Vagina (tissue), 2 donors: ENCODE measurements at regions not wholly inside any gene's neighbourhood (a gene's known extent, or its start where the extent isn't known, plus 50 kb on each side); places are given as distances from the start of the nearest gene placed in this dataset.

Source experiments
- POLR2AphosphoS5 ChIP-seq, 2 donors: sonication (generic); formaldehyde crosslinking; IDR thresholded peaks; one replicate each; pipeline ENCODE4 v1.9.0; 2017; ENCODE audit warnings: antibody characterized with exemption in 2 of 2, mild to moderate bottlenecking in 2 of 2, low read depth in 1 of 2; ENCODE audit not compliant: insufficient read depth in 1 of 2
- TF ChIP-seq, protein P1 (sequence below), 3 experiments: fragments of 450-650 bp in 2 of 3; fragments of 200-600 bp in 1 of 3; sonication (generic) in 1 of 3; IDR thresholded peaks; one replicate each; pipeline ENCODE4 v1.5.1; 2017 to 2019; ENCODE audit warnings: antibody characterized with exemption in 3 of 3, mild to moderate bottlenecking in 2 of 3, moderate library complexity in 2 of 3

DNA sequence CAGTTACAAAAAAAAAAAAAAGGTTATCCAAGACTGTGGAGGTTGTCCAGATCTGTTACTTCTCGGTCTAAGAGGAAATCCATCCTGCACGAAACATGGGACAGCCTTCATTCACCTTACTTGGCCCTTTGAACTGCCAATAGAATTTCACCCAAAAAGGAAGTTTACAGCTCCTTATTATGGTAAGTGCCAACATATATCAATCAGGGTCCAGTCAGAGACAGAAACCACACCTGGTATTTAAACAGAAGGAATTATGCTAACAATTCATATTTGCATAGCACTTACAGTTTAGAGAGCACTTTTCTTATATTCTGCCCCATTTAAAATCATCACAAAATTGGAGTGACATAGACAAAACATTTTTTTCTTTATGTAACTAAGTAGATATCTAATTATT lies 93.6 kb upstream of the PTPN3 start:
- TF ChIP-seq, protein P1, sequence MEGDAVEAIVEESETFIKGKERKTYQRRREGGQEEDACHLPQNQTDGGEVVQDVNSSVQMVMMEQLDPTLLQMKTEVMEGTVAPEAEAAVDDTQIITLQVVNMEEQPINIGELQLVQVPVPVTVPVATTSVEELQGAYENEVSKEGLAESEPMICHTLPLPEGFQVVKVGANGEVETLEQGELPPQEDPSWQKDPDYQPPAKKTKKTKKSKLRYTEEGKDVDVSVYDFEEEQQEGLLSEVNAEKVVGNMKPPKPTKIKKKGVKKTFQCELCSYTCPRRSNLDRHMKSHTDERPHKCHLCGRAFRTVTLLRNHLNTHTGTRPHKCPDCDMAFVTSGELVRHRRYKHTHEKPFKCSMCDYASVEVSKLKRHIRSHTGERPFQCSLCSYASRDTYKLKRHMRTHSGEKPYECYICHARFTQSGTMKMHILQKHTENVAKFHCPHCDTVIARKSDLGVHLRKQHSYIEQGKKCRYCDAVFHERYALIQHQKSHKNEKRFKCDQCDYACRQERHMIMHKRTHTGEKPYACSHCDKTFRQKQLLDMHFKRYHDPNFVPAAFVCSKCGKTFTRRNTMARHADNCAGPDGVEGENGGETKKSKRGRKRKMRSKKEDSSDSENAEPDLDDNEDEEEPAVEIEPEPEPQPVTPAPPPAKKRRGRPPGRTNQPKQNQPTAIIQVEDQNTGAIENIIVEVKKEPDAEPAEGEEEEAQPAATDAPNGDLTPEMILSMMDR (IDR thresholded peaks at IDR 0.05), result no peak
- TF ChIP-seq POLR2AphosphoS5 (IDR thresholded peaks at IDR 0.05; ENCODE audit: insufficient read depth in 1 of 2, low read depth in 1 of 2), result no peak
